Gastroesophageal sphincter (tissue), 3 donors: ENCODE measurements at regions not wholly inside any gene's neighbourhood (a gene's known extent, or its start where the extent isn't known, plus 50 kb on each side); places are given as distances from the start of the nearest gene placed in this dataset.

Experiments used
- EP300 ChIP-seq: sonication (generic); formaldehyde crosslinking; IDR thresholded peaks from one replicate; pipeline ENCODE4 v1.6.1; 2017; ENCODE audit warnings: antibody characterized with exemption, mild to moderate bottlenecking
- TF ChIP-seq, protein P1 (sequence below), 4 experiments: fragments of 200-600 bp in 2 of 4; fragments of 450-650 bp in 2 of 4; sonication (generic) in 1 of 4; IDR thresholded peaks; one replicate each; pipeline ENCODE4 v1.5.1; 2017 to 2019; ENCODE audit warnings: antibody characterized with exemption in 4 of 4, mild to moderate bottlenecking in 2 of 4, moderate library complexity in 2 of 4

DNA sequence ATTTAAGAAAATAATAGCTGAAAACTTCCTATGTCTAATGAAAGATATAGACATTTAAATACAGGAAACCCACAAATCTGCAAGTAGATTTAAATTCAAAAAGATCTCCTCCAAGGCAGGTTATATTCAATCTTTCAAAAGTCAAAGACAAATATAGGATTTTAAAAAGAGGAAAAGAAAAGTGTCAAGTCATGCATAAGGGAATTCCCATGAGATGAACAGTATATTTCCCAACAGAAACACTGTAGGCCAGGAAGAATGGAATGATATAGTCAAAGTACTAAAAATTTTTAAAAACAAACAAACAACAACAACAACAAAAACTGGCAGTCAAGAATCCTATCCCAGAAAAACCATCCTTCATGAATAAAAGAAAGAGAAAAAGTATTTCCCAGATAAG is 806.5 kb upstream of the BRINP3 start:
- no peak for TF ChIP-seq EP300
- TF ChIP-seq, protein P1, sequence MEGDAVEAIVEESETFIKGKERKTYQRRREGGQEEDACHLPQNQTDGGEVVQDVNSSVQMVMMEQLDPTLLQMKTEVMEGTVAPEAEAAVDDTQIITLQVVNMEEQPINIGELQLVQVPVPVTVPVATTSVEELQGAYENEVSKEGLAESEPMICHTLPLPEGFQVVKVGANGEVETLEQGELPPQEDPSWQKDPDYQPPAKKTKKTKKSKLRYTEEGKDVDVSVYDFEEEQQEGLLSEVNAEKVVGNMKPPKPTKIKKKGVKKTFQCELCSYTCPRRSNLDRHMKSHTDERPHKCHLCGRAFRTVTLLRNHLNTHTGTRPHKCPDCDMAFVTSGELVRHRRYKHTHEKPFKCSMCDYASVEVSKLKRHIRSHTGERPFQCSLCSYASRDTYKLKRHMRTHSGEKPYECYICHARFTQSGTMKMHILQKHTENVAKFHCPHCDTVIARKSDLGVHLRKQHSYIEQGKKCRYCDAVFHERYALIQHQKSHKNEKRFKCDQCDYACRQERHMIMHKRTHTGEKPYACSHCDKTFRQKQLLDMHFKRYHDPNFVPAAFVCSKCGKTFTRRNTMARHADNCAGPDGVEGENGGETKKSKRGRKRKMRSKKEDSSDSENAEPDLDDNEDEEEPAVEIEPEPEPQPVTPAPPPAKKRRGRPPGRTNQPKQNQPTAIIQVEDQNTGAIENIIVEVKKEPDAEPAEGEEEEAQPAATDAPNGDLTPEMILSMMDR (IDR thresholded peaks at IDR 0.05) = no peak
